ENCODE measurements at regions not wholly inside any gene's neighbourhood (a gene's known extent, or its start where the extent isn't known, plus 50 kb on each side); places are given as distances from the start of the nearest gene placed in this dataset.

GRCh38 chr5:63719147-63719546, 243.1 kb downstream of the HTR1A start:
- DNase-seq, result no peak

GRCh38 chr5:63700241-63700640, 262.0 kb downstream of the HTR1A start:
- DNase-seq, result no peak

GRCh38 chr5:63697811-63698210, 264.4 kb downstream of the HTR1A start:
- no peak for DNase-seq

GRCh38 chr5:63690546-63690945, 271.7 kb downstream of the HTR1A start:
- no peak for DNase-seq

- no peak for DNase-seq
These were observed 274.3 kb downstream of the HTR1A start for GRCh38 chr5:63687854-63688516.

- DNase-seq, result no peak
These were observed 275.3 kb downstream of the HTR1A start for GRCh38 chr5:63686938-63687337.

- DNase-seq, result no peak
These were observed 276.1 kb downstream of the HTR1A start for GRCh38 chr5:63686181-63686580.

GRCh38 chr5:63685454-63685853, 276.8 kb downstream of the HTR1A start:
- no peak for DNase-seq

GRCh38 chr5:63674881-63675280, 287.4 kb downstream of the HTR1A start:
- no peak for DNase-seq

GRCh38 chr5:63655043-63655442, 307.2 kb downstream of the HTR1A start:
- no peak for DNase-seq

GRCh38 chr5:63650581-63650980, 311.7 kb downstream of the HTR1A start:
- no peak for DNase-seq

GRCh38 chr5:63648376-63648775, 313.9 kb downstream of the HTR1A start:
- DNase-seq, result no peak

- no peak for DNase-seq
These were observed 332.2 kb downstream of the HTR1A start for GRCh38 chr5:63629951-63630630.

GRCh38 chr5:63613442-63613841, 348.8 kb downstream of the HTR1A start:
- no peak for DNase-seq

- no peak for DNase-seq
These were observed 358.2 kb downstream of the HTR1A start for GRCh38 chr5:63603996-63604395.

GRCh38 chr5:63602971-63603370, 359.3 kb downstream of the HTR1A start:
- DNase-seq, result no peak

GRCh38 chr5:63596254-63596653, 366.0 kb downstream of the HTR1A start:
- DNase-seq, result no peak

- no peak for DNase-seq
These were observed 388.9 kb downstream of the HTR1A start for GRCh38 chr5:63573380-63573779.

GRCh38 chr5:63572740-63573139, 389.5 kb downstream of the HTR1A start:
- no peak for DNase-seq

GRCh38 chr5:63570752-63571151, 391.5 kb downstream of the HTR1A start:
- no peak for DNase-seq

- no peak for DNase-seq
These were observed 397.5 kb downstream of the HTR1A start for GRCh38 chr5:63564789-63565188.

GRCh38 chr5:63563008-63563917, 399.0 kb downstream of the HTR1A start:
- no peak for DNase-seq

- DNase-seq, result no peak
These were observed 406.4 kb downstream of the HTR1A start for GRCh38 chr5:63555874-63556273.

GRCh38 chr5:63554191-63554590, 408.1 kb downstream of the HTR1A start:
- no peak for DNase-seq
